ENCODE measurements at regions not wholly inside any gene's neighbourhood (a gene's known extent, or its start where the extent isn't known, plus 50 kb on each side); places are given as distances from the start of the nearest gene placed in this dataset.

DNA sequence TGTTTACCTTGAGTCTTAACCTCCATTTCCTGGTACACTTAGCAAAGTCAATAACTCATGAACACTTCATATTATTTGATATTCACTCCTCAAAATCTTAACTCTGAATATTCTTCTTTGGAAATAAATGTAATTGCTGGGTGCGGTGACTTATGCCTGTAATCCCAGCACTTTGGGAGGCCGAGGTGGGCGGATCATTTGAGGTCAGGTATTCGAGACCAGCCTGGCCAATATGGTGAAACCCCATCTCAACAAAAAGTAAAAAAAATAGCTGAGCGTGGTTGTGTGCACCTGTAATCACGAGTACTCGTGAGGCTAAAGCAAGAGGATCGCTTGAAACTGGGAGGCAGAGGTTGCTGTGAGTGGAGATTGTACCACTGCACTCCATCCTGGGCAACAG, 201.3 kb upstream of the DSEL start:
- Mint-ChIP-seq H3K4me1 (no peaks in the 10 kb centered on the region), H3K27ac (no peak overlapping the region), H3K36me3 (ENCODE audit: low read depth) (no peaks in the 10 kb centered on the region), H3K9me3 (no peaks in the 10 kb centered on the region), H3K27me3 (no peaks in the 10 kb centered on the region), H3K4me3 (no peak overlapping the region)
- POLR2A ChIA-PET = no interaction called here
- DNase-seq (no peak), ATAC-seq (ENCODE audit: low read depth) (no peak)
- intact Hi-C loops (cut with micrococcal nuclease) = loop anchor here (10.0 kb wide), 1 partner anchor 57 kb away; no protein-coding TSS in a partner anchor
- CTCF ChIA-PET = no interaction called here
- TF ChIP-seq, protein P1, sequence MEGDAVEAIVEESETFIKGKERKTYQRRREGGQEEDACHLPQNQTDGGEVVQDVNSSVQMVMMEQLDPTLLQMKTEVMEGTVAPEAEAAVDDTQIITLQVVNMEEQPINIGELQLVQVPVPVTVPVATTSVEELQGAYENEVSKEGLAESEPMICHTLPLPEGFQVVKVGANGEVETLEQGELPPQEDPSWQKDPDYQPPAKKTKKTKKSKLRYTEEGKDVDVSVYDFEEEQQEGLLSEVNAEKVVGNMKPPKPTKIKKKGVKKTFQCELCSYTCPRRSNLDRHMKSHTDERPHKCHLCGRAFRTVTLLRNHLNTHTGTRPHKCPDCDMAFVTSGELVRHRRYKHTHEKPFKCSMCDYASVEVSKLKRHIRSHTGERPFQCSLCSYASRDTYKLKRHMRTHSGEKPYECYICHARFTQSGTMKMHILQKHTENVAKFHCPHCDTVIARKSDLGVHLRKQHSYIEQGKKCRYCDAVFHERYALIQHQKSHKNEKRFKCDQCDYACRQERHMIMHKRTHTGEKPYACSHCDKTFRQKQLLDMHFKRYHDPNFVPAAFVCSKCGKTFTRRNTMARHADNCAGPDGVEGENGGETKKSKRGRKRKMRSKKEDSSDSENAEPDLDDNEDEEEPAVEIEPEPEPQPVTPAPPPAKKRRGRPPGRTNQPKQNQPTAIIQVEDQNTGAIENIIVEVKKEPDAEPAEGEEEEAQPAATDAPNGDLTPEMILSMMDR (IDR thresholded peaks at IDR 0.05) = no peak

DNA sequence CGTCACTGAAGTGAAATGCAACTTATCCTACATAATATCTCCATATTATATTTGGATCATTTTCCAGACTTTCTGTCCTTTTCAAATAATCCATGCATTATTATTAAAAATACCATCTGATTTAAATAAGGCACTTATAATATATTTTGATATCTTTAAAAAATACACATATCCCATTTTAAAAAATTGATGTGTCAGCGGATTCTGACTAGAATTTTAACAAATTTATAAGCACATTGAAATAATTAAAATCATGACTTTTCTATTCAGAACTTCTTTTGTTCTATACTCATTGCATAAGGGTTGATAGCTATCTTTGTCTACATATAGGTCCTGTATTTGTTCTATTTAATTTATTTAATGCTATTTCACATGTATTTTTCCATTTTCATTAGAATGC, 199.0 kb upstream of the DSEL start:
- Mint-ChIP-seq H3K4me1 (no peaks in the 10 kb centered on the region), H3K27ac (no peak overlapping the region), H3K4me3 (no peak overlapping the region), H3K36me3 (ENCODE audit: low read depth) (no peaks in the 10 kb centered on the region), H3K9me3 (no peaks in the 10 kb centered on the region), H3K27me3 (no peaks in the 10 kb centered on the region)
- POLR2A ChIA-PET = no interaction called here
- DNase-seq = no peak
- TF ChIP-seq, protein P1 (IDR thresholded peaks at IDR 0.05) = no peak
- CTCF ChIA-PET = no interaction called here
- ATAC-seq (ENCODE audit: low read depth) = no peak
- intact Hi-C loops (cut with micrococcal nuclease) = loop anchor here (10.0 kb wide), 1 partner anchor 59 kb away; no protein-coding TSS in a partner anchor

DNA sequence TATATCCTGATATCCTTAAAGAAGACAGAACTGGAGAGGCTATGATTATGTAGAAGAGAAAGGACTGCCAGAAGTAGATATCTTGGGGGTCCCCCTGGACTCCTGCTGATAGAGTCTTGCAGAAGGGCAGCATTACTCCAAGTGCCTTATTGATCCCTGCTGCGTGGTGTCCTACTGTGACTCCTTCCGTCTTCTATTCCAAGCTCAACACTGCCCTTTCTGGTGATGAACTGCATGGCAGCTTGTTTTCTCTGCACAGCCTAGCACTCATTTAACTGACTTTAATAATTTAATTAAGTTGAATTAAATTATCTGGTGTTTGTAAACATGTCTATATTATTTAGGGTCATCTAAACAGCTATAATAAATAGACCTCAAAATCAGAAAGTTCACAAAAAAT, 194.1 kb upstream of the DSEL start:
- POLR2A ChIA-PET = no interaction called here
- no peaks in the 10 kb centered on the region for H3K4me1 Mint-ChIP-seq
- no peak overlapping the region for H3K27ac Mint-ChIP-seq
- DNase-seq = no peak
- H3K36me3 Mint-ChIP-seq (ENCODE audit: low read depth) = no peaks in the 10 kb centered on the region
- no peaks in the 10 kb centered on the region for H3K9me3 Mint-ChIP-seq
- no peak overlapping the region for H3K4me3 Mint-ChIP-seq
- H3K27me3 Mint-ChIP-seq = no peaks in the 10 kb centered on the region
- CTCF ChIA-PET = no interaction called here
- intact Hi-C loops (cut with micrococcal nuclease) = loop anchor here (10.0 kb wide), 1 partner anchor 64 kb away; no protein-coding TSS in a partner anchor
- TF ChIP-seq, protein P1 (IDR thresholded peaks at IDR 0.05) = no peak
- ATAC-seq (ENCODE audit: low read depth) = no peak

DNA sequence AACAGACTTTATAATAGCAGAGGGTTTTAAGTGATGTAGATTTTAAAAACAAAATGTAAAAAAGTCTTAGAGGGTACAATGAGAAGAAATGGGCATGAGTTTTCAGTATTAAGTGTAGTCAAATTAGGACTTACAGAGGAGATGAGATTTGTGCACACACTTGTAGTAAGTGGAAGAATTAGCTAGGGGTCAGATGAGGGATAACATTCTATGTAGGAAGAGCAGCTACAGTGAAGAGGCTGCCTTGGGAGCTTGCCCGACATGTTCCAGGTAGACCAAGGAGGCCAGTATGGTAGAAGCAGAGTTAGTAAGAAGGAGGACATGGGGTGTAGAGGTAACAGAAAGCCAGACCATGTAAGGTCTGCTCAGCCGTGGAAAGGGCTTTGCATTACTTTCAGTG, 189.2 kb upstream of the DSEL start:
- Mint-ChIP-seq H3K4me3 (no peak overlapping the region), H3K9me3 (no peaks in the 10 kb centered on the region), H3K4me1 (no peaks in the 10 kb centered on the region), H3K27me3 (no peaks in the 10 kb centered on the region), H3K36me3 (ENCODE audit: low read depth) (no peaks in the 10 kb centered on the region), H3K27ac (no peak overlapping the region)
- DNase-seq (no peak), ATAC-seq (ENCODE audit: low read depth) (no peak)
- TF ChIP-seq, protein P1 (IDR thresholded peaks at IDR 0.05) = no peak
- CTCF ChIA-PET = no interaction called here
- POLR2A ChIA-PET = no interaction called here
- intact Hi-C loops (cut with micrococcal nuclease) = no loop called here

DNA sequence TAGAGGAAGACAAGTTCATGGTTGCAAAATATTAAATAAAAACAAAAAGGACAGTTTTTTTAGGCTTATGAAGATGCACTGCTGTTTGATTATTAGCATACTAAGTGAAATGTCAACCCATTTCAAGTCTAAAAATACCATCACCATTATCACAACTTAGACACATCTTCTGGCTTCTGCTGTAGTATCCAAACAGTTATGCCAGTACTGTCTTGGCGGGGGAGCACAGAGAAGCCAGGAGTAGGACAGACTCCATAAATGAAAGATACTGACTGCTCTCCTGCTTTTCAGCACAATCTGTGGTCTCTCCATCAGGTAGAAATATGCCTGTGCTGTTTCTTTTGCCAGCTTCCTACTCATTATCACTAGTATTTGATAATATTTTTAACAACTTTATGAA, 179.2 kb upstream of the DSEL start:
- intact Hi-C loops (cut with micrococcal nuclease) = no loop called here
- no peak for DNase-seq
- H3K27ac Mint-ChIP-seq = no peak overlapping the region
- ATAC-seq (ENCODE audit: low read depth) = no peak
- H3K27me3 Mint-ChIP-seq = no peaks in the 10 kb centered on the region
- peaks cover 4% of the 10 kb centered on the region for H3K9me3 Mint-ChIP-seq
- H3K4me3 Mint-ChIP-seq = no peak overlapping the region
- TF ChIP-seq, protein P1 (IDR thresholded peaks at IDR 0.05) = no peak
- ChIA-PET CTCF (no interaction called here), POLR2A (no interaction called here)
- H3K4me1 Mint-ChIP-seq = no peaks in the 10 kb centered on the region
- no peaks in the 10 kb centered on the region for H3K36me3 Mint-ChIP-seq (ENCODE audit: low read depth)
